IMR-90 (cell line): ENCODE measurements at regions not wholly inside any gene's neighbourhood (a gene's known extent, or its start where the extent isn't known, plus 50 kb on each side); places are given as distances from the start of the nearest gene placed in this dataset.

Experiments
- ATAC-seq: fragments of 200-7000 bp; cut with Tn5 transposase; 2 replicates; pipeline ENCODE4 v1.9.1; 2020; ENCODE audit warnings: low read depth, mild to moderate bottlenecking, moderate library complexity
- BruUV-seq: library from RNA; stranded (reverse); fragments of 400-500 nt; replicated peaks from 2 replicates; lab custom pipeline; 2021; lab: Mats Ljungman, UMichigan
- CTCF ChIA-PET: fragments of 300-600 bp; formaldehyde crosslinking; extraction: SDS; loops from one replicate; lab custom pipeline; 2021; ENCODE audit warnings: antibody characterized with exemption; lab: Yijun Ruan, JAX
- POLR2A ChIA-PET: fragments of 300-600 bp; sonication (Branson Sonifier 250); formaldehyde crosslinking; loops from one replicate; lab custom pipeline; 2022; ENCODE audit warnings: antibody characterized with exemption; ENCODE audit not compliant: unreplicated experiment; lab: Charles Lee
- DNase-seq: peaks from one replicate; pipeline ENCODE4 v3.0.0; 2013
- H2AFZ ChIP-seq: replicated peaks from 2 replicates; pipeline ENCODE3; 2013; ENCODE audit warnings: low read length, mild to moderate bottlenecking; ENCODE audit not compliant: poor library complexity
- H2AK5ac ChIP-seq: 2 replicates; pipeline ENCODE4 v1.6.1; 2013; ENCODE audit warnings: low read depth, low read length, inconsistent platforms
- H2AK9ac ChIP-seq: replicated peaks from 2 replicates; pipeline ENCODE3; 2013; ENCODE audit warnings: mild to moderate bottlenecking, low read depth, low read length, moderate library complexity; ENCODE audit not compliant: poor library complexity
- H2BK120ac ChIP-seq: 2 replicates; pipeline ENCODE4 v1.6.1; 2013; ENCODE audit warnings: low read depth, low read length, inconsistent platforms
- H2BK15ac ChIP-seq: 3 replicates; pipeline ENCODE4 v1.6.1; 2013; ENCODE audit warnings: low read depth, low read length, inconsistent platforms
- H2BK20ac ChIP-seq: 2 replicates; pipeline ENCODE4 v1.6.1; 2013; ENCODE audit warnings: low read depth, mild to moderate bottlenecking, inconsistent platforms, low read length, moderate library complexity
- H2BK5ac ChIP-seq: 2 replicates; pipeline ENCODE4 v1.6.1; 2013; ENCODE audit warnings: mild to moderate bottlenecking, low read depth, low read length, inconsistent platforms; ENCODE audit not compliant: poor library complexity, severe bottlenecking
- H3K14ac ChIP-seq: replicated peaks from 2 replicates; pipeline ENCODE4 v1.6.1; 2013; ENCODE audit warnings: low read depth, low read length, inconsistent platforms
- H3K18ac ChIP-seq: 2 replicates; pipeline ENCODE4 v1.6.1; 2013; ENCODE audit warnings: low read depth, low read length, control low read depth
- H3K23ac ChIP-seq: 2 replicates; pipeline ENCODE4 v1.6.1; 2013; ENCODE audit warnings: low read depth, low read length, inconsistent platforms
- H3K27ac ChIP-seq: 2 replicates; pipeline ENCODE4 v1.5.1; 2013; ENCODE audit warnings: mild to moderate bottlenecking, control low read depth, low read length; ENCODE audit not compliant: insufficient read depth
- H3K27me3 ChIP-seq: 2 replicates; pipeline ENCODE4 v1.6.1; 2013; ENCODE audit warnings: low read length; ENCODE audit not compliant: control insufficient read depth, insufficient read depth
- H3K36me3 ChIP-seq: 2 replicates; pipeline ENCODE4 v1.6.1; 2013; ENCODE audit warnings: low read length, mixed read lengths; ENCODE audit not compliant: control insufficient read depth, insufficient read depth
- H3K4ac ChIP-seq: 2 replicates; pipeline ENCODE4 v1.6.1; 2013; ENCODE audit warnings: low read depth, low read length, inconsistent platforms
- H3K4me1 ChIP-seq: 2 replicates; pipeline ENCODE4 v1.6.1; 2013; ENCODE audit warnings: low read length, mixed read lengths; ENCODE audit not compliant: control insufficient read depth, insufficient read depth
- H3K4me2 ChIP-seq: 2 replicates; pipeline ENCODE4 v1.6.1; 2013; ENCODE audit warnings: low read depth, mild to moderate bottlenecking, control low read depth, low read length, moderate library complexity
- H3K4me3 ChIP-seq: 2 replicates; pipeline ENCODE4 v1.5.1; 2013; ENCODE audit warnings: low read depth, mild to moderate bottlenecking, control low read depth, low read length, moderate library complexity; ENCODE audit not compliant: insufficient read depth
- H3K56ac ChIP-seq: 2 replicates; pipeline ENCODE4 v1.6.1; 2013; ENCODE audit warnings: low read length, inconsistent platforms; ENCODE audit not compliant: insufficient read depth; ENCODE audit errors: extremely low read depth
- H3K79me1 ChIP-seq, 2 experiments: 2 replicates each; pipeline ENCODE4 v1.6.1; 2013; ENCODE audit warnings: low read length in 2 of 2, inconsistent platforms in 1 of 2, low read depth in 1 of 2
- H3K9ac ChIP-seq: 2 replicates; pipeline ENCODE4 v1.6.1; 2013; ENCODE audit warnings: low read depth, low read length, control low read depth
- H3K9me1 ChIP-seq: 2 replicates; pipeline ENCODE4 v1.6.1; 2013; ENCODE audit warnings: low read length, inconsistent platforms; ENCODE audit not compliant: insufficient read depth
- H3K9me3 ChIP-seq: 2 replicates; pipeline ENCODE4 v1.6.1; 2013; ENCODE audit warnings: low read length; ENCODE audit not compliant: control insufficient read depth, insufficient read depth
- H4K20me1 ChIP-seq: 2 replicates; pipeline ENCODE4 v1.6.1; 2013; ENCODE audit warnings: low read length, inconsistent platforms; ENCODE audit not compliant: insufficient read depth
- H4K5ac ChIP-seq: 2 replicates; pipeline ENCODE4 v1.6.1; 2013; ENCODE audit warnings: mild to moderate bottlenecking, low read depth, low read length, control low read depth
- H4K8ac ChIP-seq, 2 experiments: 2 replicates each; pipeline ENCODE4 v1.6.1; 2013; ENCODE audit warnings: low read depth in 2 of 2, low read length in 2 of 2, control low read depth in 1 of 2, inconsistent platforms in 1 of 2
- H4K91ac ChIP-seq: 2 replicates; pipeline ENCODE4 v1.6.1; 2013; ENCODE audit warnings: low read depth, low read length, inconsistent platforms; ENCODE audit not compliant: insufficient read depth
- BHLHE40 ChIP-seq: fragments of 150-350 bp; IDR thresholded peaks from 2 replicates; pipeline ENCODE4 v1.6.1; 2016; ENCODE audit warnings: mild to moderate bottlenecking, low read depth, low read length
- WGBS, 2 experiments: methylation state at CpG; one replicate each; pipeline versions ENCODE4 v1.1.5 to v1.1.7; 2013; ENCODE audit warnings: missing lambda C conversion rate in 2 of 2; ENCODE audit not compliant: insufficient read length in 1 of 2; ENCODE audit errors: extremely low coverage in 2 of 2; 5-methylcytosine and 5-hydroxymethylcytosine counted together
- dilution Hi-C: fragments of 300-500 bp; cut with HindIII; formaldehyde crosslinking; loops from one replicate; pipeline ENCODE4 v1.14.3; 2018; ENCODE audit warnings: low sequenced_read_pairs; ENCODE audit not compliant: unreplicated experiment
- in situ Hi-C: fragments of 300-500 bp; cut with MboI; formaldehyde crosslinking; loops from 3 replicates; pipeline ENCODE4 v1.14.3; 2019; ENCODE audit warnings: low sequenced_read_pairs, inconsistent platforms, mixed read lengths
- intact Hi-C: fragments of 100-400 bp; cut with micrococcal nuclease; formaldehyde crosslinking; loops from 2 replicates; pipeline ENCODE4 v1.10.0; 2022

DNA sequence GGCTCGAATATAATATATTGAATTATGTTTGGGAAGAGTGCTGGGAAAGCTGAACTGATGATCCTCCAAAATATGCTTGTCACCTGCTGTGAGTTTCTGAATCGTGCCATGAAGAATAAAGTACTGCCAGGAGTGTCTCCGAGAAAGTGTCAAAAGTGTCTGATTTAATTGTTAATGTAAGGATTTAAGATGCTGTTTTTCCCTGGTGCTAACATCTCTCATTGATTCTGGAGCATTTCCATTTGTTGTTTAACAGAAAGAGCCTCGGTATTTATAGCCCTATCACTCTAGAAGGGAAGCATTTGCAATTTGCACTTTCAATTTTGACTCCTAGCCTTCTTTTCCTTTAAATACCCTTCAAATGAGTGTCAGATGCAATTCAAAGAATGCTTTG is 342.2 kb downstream of the RND3 start:
- no peak overlapping the region; the same call in 2 of the 3 replicates for H2BK15ac ChIP-seq
- H3K79me1 ChIP-seq: no peaks in the 10 kb centered on the region
- BruUV-seq: no TSS peak
- no peak overlapping the region for H3K27ac ChIP-seq
- peaks cover 7% of the 10 kb centered on the region; the same call in 1 of the 2 replicates for H3K4me1 ChIP-seq
- H4K8ac ChIP-seq: no peak overlapping the region
- 80% methylated on average over 1 of the region's 4 CpGs; no CpG with 5 or more reads in 1 of the 2 experiments for WGBS, 2 experiments
- DNase-seq (no peak), ATAC-seq (no peak)
- H3K4me2 ChIP-seq: no peak overlapping the region
- no peak overlapping the region; the same call in 1 of the 2 replicates for H2BK20ac ChIP-seq
- dilution Hi-C loops (no loop called here), intact Hi-C loops (loop anchor here (10.0 kb wide), 1 partner anchor 400 kb away; no protein-coding TSS in a partner anchor), in situ Hi-C loops (loop anchor here (25.0 kb wide), 2 partner anchors 317 to 1092 kb away; no protein-coding TSS in a partner anchor)
- no peaks in the 10 kb centered on the region; the same call in 1 of the 2 replicates for H4K20me1 ChIP-seq
- H2BK120ac ChIP-seq: peak overlapping the region; percentile 3; the same call in 1 of the 2 replicates
- H3K9me1 ChIP-seq: peaks cover 13% of the 10 kb centered on the region; the same call in 1 of the 2 replicates
- H3K4me3 ChIP-seq: no peak overlapping the region
- no peak overlapping the region for H2AK5ac ChIP-seq
- H2BK5ac ChIP-seq: no peak overlapping the region
- no peaks in the 10 kb centered on the region for H3K36me3 ChIP-seq
- POLR2A ChIA-PET: no interaction called here
- no peak for TF ChIP-seq BHLHE40
- no peak overlapping the region for H3K23ac ChIP-seq
- H3K9ac ChIP-seq: no peak overlapping the region
- H3K18ac ChIP-seq: no peak overlapping the region
- no peak overlapping the region for H3K4ac ChIP-seq
- H4K91ac ChIP-seq: 0 out of 2 replicates have a peak overlapping the region, but pooled peaks have one; percentile 38
- CTCF ChIA-PET: no interaction called here
- H3K27me3 ChIP-seq: no peaks in the 10 kb centered on the region
- H3K14ac ChIP-seq: no peak overlapping the region
- no peak overlapping the region for H4K5ac ChIP-seq
- no peak overlapping the region for H3K56ac ChIP-seq
- no peak overlapping the region for H2AK9ac ChIP-seq
- no peak overlapping the region for H2AFZ ChIP-seq
- H3K9me3 ChIP-seq: peaks cover 9% of the 10 kb centered on the region
